ENCODE measurements at regions not wholly inside any gene's neighbourhood (a gene's known extent, or its start where the extent isn't known, plus 50 kb on each side); places are given as distances from the start of the nearest gene placed in this dataset.
A peak's percentile ranks its signal among the peaks of the same experiment; 100 is the strongest.

- no peak overlapping the region for H3K27ac ChIP-seq
- peak in 1 of 2 donors; percentile 80 for DNase-seq (ENCODE audit: extremely low spot score in 2 of 2)
- intact Hi-C loops (cut with DNase I): no loop called here
- peaks cover 15% of the 10 kb centered on the region for H3K4me1 ChIP-seq
- H3K4me3 ChIP-seq: no peak overlapping the region
- H3K36me3 ChIP-seq: no peaks in the 10 kb centered on the region
- TF ChIP-seq CTCF (IDR thresholded peaks at IDR 0.05): no peak
- TF ChIP-seq POLR2AphosphoS5 (IDR thresholded peaks at IDR 0.05; ENCODE audit: insufficient read depth in 1 of 2, low read depth in 1 of 2): no peak
- no peak for TF ChIP-seq POLR2A (IDR thresholded peaks at IDR 0.05)
- H3K27me3 ChIP-seq: no peaks in the 10 kb centered on the region
- H3K9me3 ChIP-seq: no peaks in the 10 kb centered on the region
Observed at GRCh38 chrX:68999356-68999755, 165.9 kb downstream of the PJA1 start.

- Histone ChIP-seq H3K4me1 (peaks cover 15% of the 10 kb centered on the region), H3K27ac (no peak overlapping the region), H3K27me3 (no peaks in the 10 kb centered on the region), H3K9me3 (no peaks in the 10 kb centered on the region), H3K36me3 (no peaks in the 10 kb centered on the region), H3K4me3 (no peak overlapping the region)
- intact Hi-C loops (cut with DNase I): no loop called here
- DNase-seq (ENCODE audit: extremely low spot score in 2 of 2): peak; percentile 74 to 79
- TF ChIP-seq POLR2A (IDR thresholded peaks at IDR 0.05): no peak
- no peak for TF ChIP-seq POLR2AphosphoS5 (IDR thresholded peaks at IDR 0.05; ENCODE audit: insufficient read depth in 1 of 2, low read depth in 1 of 2)
- no peak for TF ChIP-seq CTCF (IDR thresholded peaks at IDR 0.05)
Observed at GRCh38 chrX:68998716-68999115, 166.5 kb downstream of the PJA1 start.

GRCh38 chrX:68997911-68998310 lies 167.3 kb downstream of the PJA1 start:
- TF ChIP-seq POLR2AphosphoS5 (IDR thresholded peaks at IDR 0.05; ENCODE audit: insufficient read depth in 1 of 2, low read depth in 1 of 2) (no peak), POLR2A (IDR thresholded peaks at IDR 0.05) (no peak), CTCF (IDR thresholded peaks at IDR 0.05) (no peak)
- peak overlapping the region; percentile 14 for H3K27ac ChIP-seq
- DNase-seq (ENCODE audit: extremely low spot score in 2 of 2): peak in 1 of 2 donors; percentile 83

GRCh38 chrX:68997511-68997910 lies 167.7 kb downstream of the PJA1 start:
- no peak overlapping the region for H3K4me3 ChIP-seq
- intact Hi-C loops (cut with DNase I): no loop called here
- no peaks in the 10 kb centered on the region for H3K9me3 ChIP-seq
- no peaks in the 10 kb centered on the region for H3K36me3 ChIP-seq
- no peaks in the 10 kb centered on the region for H3K27me3 ChIP-seq
- DNase-seq (ENCODE audit: extremely low spot score in 2 of 2): no peak
- H3K27ac ChIP-seq: peak overlapping the region; percentile 14
- peaks cover 15% of the 10 kb centered on the region for H3K4me1 ChIP-seq
- TF ChIP-seq POLR2AphosphoS5 (IDR thresholded peaks at IDR 0.05; ENCODE audit: insufficient read depth in 1 of 2, low read depth in 1 of 2) (no peak), CTCF (IDR thresholded peaks at IDR 0.05) (no peak), POLR2A (IDR thresholded peaks at IDR 0.05) (no peak)

More at GRCh38 chrX:68997911-68998310, 167.3 kb downstream of the PJA1 start:
- H3K4me3 ChIP-seq: no peak overlapping the region
- H3K4me1 ChIP-seq: peaks cover 15% of the 10 kb centered on the region
- intact Hi-C loops (cut with DNase I): no loop called here
- H3K9me3 ChIP-seq: no peaks in the 10 kb centered on the region
- no peaks in the 10 kb centered on the region for H3K27me3 ChIP-seq
- H3K36me3 ChIP-seq: no peaks in the 10 kb centered on the region

GRCh38 chrX:68995780-68996551 lies 167.1 kb downstream of the EFNB1 start:
- no peaks in the 10 kb centered on the region for H3K27me3 ChIP-seq
- TF ChIP-seq POLR2AphosphoS5 (IDR thresholded peaks at IDR 0.05; ENCODE audit: insufficient read depth in 1 of 2, low read depth in 1 of 2) (peak in 1 of 2 donors; percentile 13), POLR2A (IDR thresholded peaks at IDR 0.05) (no peak)
- H3K36me3 ChIP-seq: no peaks in the 10 kb centered on the region
- intact Hi-C loops (cut with DNase I): no loop called here
- peaks cover 15% of the 10 kb centered on the region for H3K4me1 ChIP-seq
- H3K27ac ChIP-seq: peak overlapping the region; percentile 59
- no peak overlapping the region for H3K4me3 ChIP-seq
- DNase-seq (ENCODE audit: extremely low spot score in 2 of 2): peak; percentile 80 to 93
- no peaks in the 10 kb centered on the region for H3K9me3 ChIP-seq
